ENCODE measurements at regions not wholly inside any gene's neighbourhood (a gene's known extent, or its start where the extent isn't known, plus 50 kb on each side); places are given as distances from the start of the nearest gene placed in this dataset.
"Not testable (repeated sequence)": the region's sequence is repeated elsewhere in the genome, so short reads cannot be mapped to it uniquely, and the experiment has no call there.

GRCh38 chr1:173257805-173258204 lies 50.7 kb upstream of the TNFSF4 start:
- H3K27me3 Mint-ChIP-seq = no peaks in the 10 kb centered on the region
- peaks cover 3% of the 10 kb centered on the region for H3K4me1 Mint-ChIP-seq (ENCODE audit: low read depth)

GRCh38 chr1:173258479-173259264 lies 51.5 kb upstream of the TNFSF4 start:
- H3K4me3 Mint-ChIP-seq = no peak overlapping the region
- H3K4me1 Mint-ChIP-seq (ENCODE audit: low read depth) = peaks cover 3% of the 10 kb centered on the region
- no peaks in the 10 kb centered on the region for H3K27me3 Mint-ChIP-seq
- no peak overlapping the region for H3K27ac Mint-ChIP-seq
- peaks cover 25% of the 10 kb centered on the region for H3K9me3 Mint-ChIP-seq
- peaks cover 11% of the 10 kb centered on the region for H3K36me3 Mint-ChIP-seq (ENCODE audit: low read depth)

More at GRCh38 chr1:173257805-173258204, 50.7 kb upstream of the TNFSF4 start:
- no peak overlapping the region for H3K4me3 Mint-ChIP-seq
- peaks cover 25% of the 10 kb centered on the region for H3K9me3 Mint-ChIP-seq
- no peak overlapping the region for H3K27ac Mint-ChIP-seq
- peaks cover 11% of the 10 kb centered on the region for H3K36me3 Mint-ChIP-seq (ENCODE audit: low read depth)

DNA sequence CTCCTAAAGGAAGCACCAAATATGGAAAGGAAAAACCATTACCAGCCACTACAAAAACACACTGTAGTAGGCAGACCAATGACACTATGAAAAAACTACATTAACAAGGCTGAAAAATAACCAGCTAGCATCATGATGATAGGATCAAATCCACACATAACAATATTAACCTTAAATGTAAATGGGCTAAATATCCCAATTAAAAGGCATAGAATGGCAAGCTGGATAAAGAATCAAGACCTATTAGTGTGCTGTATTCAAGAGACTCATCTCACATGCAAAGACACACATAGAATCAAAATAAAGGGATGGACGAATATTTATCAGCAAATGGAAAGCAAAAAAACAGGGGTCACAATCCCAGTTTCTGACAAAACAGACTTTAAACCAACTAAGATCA lies 53.2 kb upstream of the TNFSF4 start:
- not testable (repeated sequence) for H3K27ac Mint-ChIP-seq; H3K4me1 Mint-ChIP-seq (ENCODE audit: low read depth); H3K27me3 Mint-ChIP-seq; H3K4me3 Mint-ChIP-seq
- Mint-ChIP-seq H3K9me3 (peaks cover 25% of the 10 kb centered on the region), H3K36me3 (ENCODE audit: low read depth) (peaks cover 11% of the 10 kb centered on the region)

DNA sequence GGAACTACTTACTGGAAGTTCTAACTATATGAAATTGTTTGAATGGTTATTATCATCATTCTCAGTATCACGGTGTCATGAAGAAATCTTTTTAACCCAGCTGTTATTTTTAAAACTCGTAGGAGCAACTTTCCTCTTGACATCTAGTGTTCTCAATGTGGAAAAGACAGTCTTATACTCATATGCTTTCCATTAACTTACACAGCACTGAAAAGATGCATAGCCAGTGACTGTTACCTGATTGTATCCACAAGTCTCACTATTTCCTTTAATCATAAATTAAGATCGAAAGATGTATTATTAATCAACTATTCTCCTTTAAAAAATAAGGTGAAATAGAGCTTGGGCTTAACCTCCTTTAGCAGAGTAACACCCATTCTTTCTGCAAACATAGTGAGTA lies 59.7 kb upstream of the TNFSF4 start:
- Mint-ChIP-seq H3K9me3 (peaks cover 2% of the 10 kb centered on the region), H3K4me1 (ENCODE audit: low read depth) (peaks cover 4% of the 10 kb centered on the region), H3K36me3 (ENCODE audit: low read depth) (peaks cover 5% of the 10 kb centered on the region), H3K4me3 (no peak overlapping the region), H3K27me3 (no peaks in the 10 kb centered on the region), H3K27ac (no peak overlapping the region)

- Mint-ChIP-seq H3K36me3 (ENCODE audit: low read depth) (no peaks in the 10 kb centered on the region), H3K9me3 (no peaks in the 10 kb centered on the region), H3K27ac (no peak overlapping the region), H3K27me3 (no peaks in the 10 kb centered on the region), H3K4me1 (ENCODE audit: low read depth) (peaks cover 4% of the 10 kb centered on the region), H3K4me3 (no peak overlapping the region)
These were observed 60.4 kb upstream of the TNFSF4 start for GRCh38 chr1:173267453-173267945.

- H3K36me3 Mint-ChIP-seq (ENCODE audit: low read depth) = no peaks in the 10 kb centered on the region
These were observed 61.1 kb upstream of the TNFSF4 start for GRCh38 chr1:173268261-173268660.

DNA sequence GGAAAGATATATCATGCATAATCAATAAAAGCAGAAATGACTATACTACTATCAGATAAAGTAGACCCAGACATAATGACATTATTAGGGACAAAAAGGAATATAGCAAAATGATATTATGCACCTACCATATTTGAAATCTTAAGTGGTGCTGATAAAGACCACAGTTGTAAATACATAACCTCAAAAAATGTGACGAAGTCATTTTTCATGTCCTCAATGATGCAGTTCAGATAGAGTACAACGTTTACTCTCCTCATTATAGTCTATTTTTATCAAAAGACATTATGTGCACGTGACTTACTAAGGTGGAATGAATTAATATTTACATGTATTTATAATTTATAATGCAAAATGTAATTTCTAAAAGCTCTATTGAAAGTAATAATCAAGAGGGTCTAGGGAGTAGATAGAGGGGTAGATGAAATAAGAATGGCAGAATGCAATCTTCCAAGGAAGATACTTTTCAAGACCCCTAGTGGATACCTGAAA lies 61.7 kb upstream of the TNFSF4 start:
- no peak overlapping the region for H3K4me3 Mint-ChIP-seq
- no peaks in the 10 kb centered on the region for H3K27me3 Mint-ChIP-seq
- H3K4me1 Mint-ChIP-seq (ENCODE audit: low read depth) = peaks cover 4% of the 10 kb centered on the region
- no peak overlapping the region for H3K27ac Mint-ChIP-seq
- no peaks in the 10 kb centered on the region for H3K9me3 Mint-ChIP-seq
- no peaks in the 10 kb centered on the region for H3K36me3 Mint-ChIP-seq (ENCODE audit: low read depth)

More at GRCh38 chr1:173268261-173268660, 61.1 kb upstream of the TNFSF4 start:
- Mint-ChIP-seq H3K27ac (no peak overlapping the region), H3K4me1 (ENCODE audit: low read depth) (peaks cover 4% of the 10 kb centered on the region), H3K4me3 (no peak overlapping the region), H3K9me3 (no peaks in the 10 kb centered on the region), H3K27me3 (no peaks in the 10 kb centered on the region)

- no peaks in the 10 kb centered on the region for H3K9me3 Mint-ChIP-seq
- H3K4me1 Mint-ChIP-seq (ENCODE audit: low read depth) = peaks cover 4% of the 10 kb centered on the region
- no peaks in the 10 kb centered on the region for H3K36me3 Mint-ChIP-seq (ENCODE audit: low read depth)
- H3K4me3 Mint-ChIP-seq = no peak overlapping the region
- H3K27ac Mint-ChIP-seq = no peak overlapping the region
- no peaks in the 10 kb centered on the region for H3K27me3 Mint-ChIP-seq
These were observed 62.5 kb upstream of the TNFSF4 start for GRCh38 chr1:173269490-173270230.

GRCh38 chr1:173270243-173270642 lies 63.1 kb upstream of the TNFSF4 start:
- H3K36me3 Mint-ChIP-seq (ENCODE audit: low read depth) = no peaks in the 10 kb centered on the region
- H3K4me3 Mint-ChIP-seq = no peak overlapping the region
- H3K27me3 Mint-ChIP-seq = peaks cover 5% of the 10 kb centered on the region
- H3K9me3 Mint-ChIP-seq = no peaks in the 10 kb centered on the region
- no peak overlapping the region for H3K27ac Mint-ChIP-seq
- H3K4me1 Mint-ChIP-seq (ENCODE audit: low read depth) = peaks cover 4% of the 10 kb centered on the region

DNA sequence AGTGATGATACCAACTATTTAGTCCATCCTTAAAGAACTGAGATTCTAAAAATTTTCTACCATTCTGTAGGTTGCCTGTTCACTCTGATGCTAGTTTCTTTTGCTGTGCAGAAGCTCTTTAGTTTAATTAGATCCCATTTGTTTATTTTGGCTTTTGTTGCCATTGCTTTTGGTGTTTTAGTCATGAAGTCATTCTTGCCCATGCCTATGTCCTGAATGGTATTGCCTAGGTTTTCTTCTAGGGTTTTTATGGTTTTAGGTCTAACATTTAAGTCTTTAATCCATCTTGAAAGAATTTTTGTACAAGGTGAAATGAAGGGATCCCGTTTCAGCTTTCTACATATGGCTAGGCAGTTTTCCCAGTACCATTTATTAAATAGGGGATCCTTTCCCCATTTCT lies 63.9 kb upstream of the TNFSF4 start:
- not testable (repeated sequence) for H3K36me3 Mint-ChIP-seq (ENCODE audit: low read depth); H3K9me3 Mint-ChIP-seq; H3K4me1 Mint-ChIP-seq (ENCODE audit: low read depth); H3K4me3 Mint-ChIP-seq; H3K27me3 Mint-ChIP-seq; H3K27ac Mint-ChIP-seq

- H3K4me3 Mint-ChIP-seq = no peak overlapping the region
- no peaks in the 10 kb centered on the region for H3K36me3 Mint-ChIP-seq (ENCODE audit: low read depth)
- no peak overlapping the region for H3K27ac Mint-ChIP-seq
- H3K9me3 Mint-ChIP-seq = no peaks in the 10 kb centered on the region
- H3K27me3 Mint-ChIP-seq = peaks cover 9% of the 10 kb centered on the region
- H3K4me1 Mint-ChIP-seq (ENCODE audit: low read depth) = peaks cover 16% of the 10 kb centered on the region
These were observed 68.4 kb upstream of the TNFSF4 start for GRCh38 chr1:173275496-173275895.

- peaks cover 9% of the 10 kb centered on the region for H3K27me3 Mint-ChIP-seq
- H3K9me3 Mint-ChIP-seq = no peaks in the 10 kb centered on the region
- no peak overlapping the region for H3K27ac Mint-ChIP-seq
- H3K36me3 Mint-ChIP-seq (ENCODE audit: low read depth) = no peaks in the 10 kb centered on the region
- H3K4me3 Mint-ChIP-seq = no peak overlapping the region
- peaks cover 16% of the 10 kb centered on the region for H3K4me1 Mint-ChIP-seq (ENCODE audit: low read depth)
These were observed 70.0 kb upstream of the TNFSF4 start for GRCh38 chr1:173276922-173277800.

- Mint-ChIP-seq H3K27me3 (peaks cover 12% of the 10 kb centered on the region), H3K4me3 (no peak overlapping the region), H3K4me1 (ENCODE audit: low read depth) (peaks cover 13% of the 10 kb centered on the region)
These were observed 73.9 kb upstream of the TNFSF4 start for GRCh38 chr1:173280899-173281660.

DNA sequence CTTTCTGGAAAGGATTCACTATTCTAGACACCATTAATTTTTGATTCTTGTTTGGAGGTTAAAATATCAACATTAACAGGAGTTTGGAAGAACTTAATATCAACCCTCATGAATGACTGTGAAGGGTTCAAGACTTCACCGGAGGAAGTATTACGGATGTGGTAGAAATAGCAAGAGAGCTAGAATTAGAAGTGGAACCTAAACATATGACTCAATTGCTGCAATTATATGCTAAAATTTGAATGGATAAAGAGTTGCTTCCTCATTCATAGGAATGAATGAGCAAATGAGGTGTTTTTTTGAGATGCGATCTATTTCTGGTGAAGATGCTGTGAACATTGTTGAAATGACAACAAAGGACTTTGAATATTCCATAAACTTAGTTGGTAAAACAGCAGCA lies 77.9 kb upstream of the TNFSF4 start:
- H3K4me3 Mint-ChIP-seq = no peak overlapping the region
- no peak overlapping the region for H3K27ac Mint-ChIP-seq
- H3K36me3 Mint-ChIP-seq (ENCODE audit: low read depth) = no peaks in the 10 kb centered on the region
- H3K27me3 Mint-ChIP-seq = peaks cover 9% of the 10 kb centered on the region
- no peaks in the 10 kb centered on the region for H3K9me3 Mint-ChIP-seq
- no peaks in the 10 kb centered on the region for H3K4me1 Mint-ChIP-seq (ENCODE audit: low read depth)

More at GRCh38 chr1:173280899-173281660, 73.9 kb upstream of the TNFSF4 start:
- Mint-ChIP-seq H3K27ac (no peak overlapping the region), H3K9me3 (no peaks in the 10 kb centered on the region), H3K36me3 (ENCODE audit: low read depth) (no peaks in the 10 kb centered on the region)
